Cardiac muscle cell (in vitro differentiated cells and primary cell): ENCODE measurements at regions not wholly inside any gene's neighbourhood (a gene's known extent, or its start where the extent isn't known, plus 50 kb on each side); places are given as distances from the start of the nearest gene placed in this dataset.
A peak's percentile ranks its signal among the peaks of the same experiment; 100 is the strongest.

Source experiments
- DNase-seq, 2 donors: peaks; one replicate each; pipeline versions ENCODE4 v3.0.0 to v3.0.0-alpha.2; 2010 to 2017; ENCODE audit warnings: low read depth in 1 of 2, low spot score in 1 of 2
- H3K27ac ChIP-seq: fragments of 200-600 bp; sonication (generic); 2 replicates; pipeline ENCODE4 v1.5.1; 2016
- H3K27me3 ChIP-seq: fragments of 200-600 bp; sonication (generic); 2 replicates; pipeline ENCODE4 v1.6.0; 2016; ENCODE audit warnings: control low read depth
- H3K36me3 ChIP-seq: fragments of 200-600 bp; sonication (generic); 2 replicates; pipeline ENCODE4 v1.5.1; 2016; ENCODE audit warnings: control low read depth
- H3K4me1 ChIP-seq: fragments of 200-600 bp; sonication (generic); 2 replicates; pipeline ENCODE4 v1.8.1; 2017; ENCODE audit warnings: low read depth, mild to moderate bottlenecking, mixed run types
- H3K4me3 ChIP-seq: fragments of 200-600 bp; sonication (generic); 2 replicates; pipeline ENCODE4 v1.5.1; 2016; ENCODE audit warnings: mild to moderate bottlenecking
- H3K9me3 ChIP-seq: fragments of 200-600 bp; sonication (generic); 2 replicates; pipeline ENCODE4 v1.5.1; 2017; ENCODE audit warnings: low read depth, mild to moderate bottlenecking, control low read depth
- TF ChIP-seq, protein P1 (sequence below): IDR thresholded peaks from 2 replicates; pipeline ENCODE4 v1.5.1; 2012; ENCODE audit warnings: low read depth, mild to moderate bottlenecking, low read length

DNA sequence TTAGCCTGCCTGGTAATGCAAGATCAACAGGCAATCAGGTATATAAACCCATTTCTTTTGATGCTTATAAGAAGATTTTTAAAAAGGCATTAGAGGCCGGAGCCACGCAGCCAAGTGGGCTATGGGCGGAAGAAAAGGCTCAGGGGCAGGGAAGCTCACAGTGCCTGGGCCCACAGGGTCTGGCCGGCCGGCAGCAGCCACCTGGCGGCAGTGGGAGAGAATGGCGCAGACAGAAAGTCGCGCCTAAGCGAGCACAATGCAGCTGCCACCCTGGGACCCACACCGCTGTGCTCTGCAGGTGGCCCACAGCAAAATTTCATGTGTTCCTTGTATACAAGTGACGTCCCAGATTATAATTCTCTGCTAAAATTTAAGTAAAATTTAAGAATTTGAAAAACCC is 448.6 kb upstream of the RASGRP1 start:
- Histone ChIP-seq H3K27ac (no peak overlapping the region), H3K36me3 (no peaks in the 10 kb centered on the region), H3K4me1 (no peaks in the 10 kb centered on the region), H3K4me3 (no peak overlapping the region), H3K9me3 (peaks cover 4% of the 10 kb centered on the region), H3K27me3 (no peaks in the 10 kb centered on the region)
- TF ChIP-seq, protein P1, sequence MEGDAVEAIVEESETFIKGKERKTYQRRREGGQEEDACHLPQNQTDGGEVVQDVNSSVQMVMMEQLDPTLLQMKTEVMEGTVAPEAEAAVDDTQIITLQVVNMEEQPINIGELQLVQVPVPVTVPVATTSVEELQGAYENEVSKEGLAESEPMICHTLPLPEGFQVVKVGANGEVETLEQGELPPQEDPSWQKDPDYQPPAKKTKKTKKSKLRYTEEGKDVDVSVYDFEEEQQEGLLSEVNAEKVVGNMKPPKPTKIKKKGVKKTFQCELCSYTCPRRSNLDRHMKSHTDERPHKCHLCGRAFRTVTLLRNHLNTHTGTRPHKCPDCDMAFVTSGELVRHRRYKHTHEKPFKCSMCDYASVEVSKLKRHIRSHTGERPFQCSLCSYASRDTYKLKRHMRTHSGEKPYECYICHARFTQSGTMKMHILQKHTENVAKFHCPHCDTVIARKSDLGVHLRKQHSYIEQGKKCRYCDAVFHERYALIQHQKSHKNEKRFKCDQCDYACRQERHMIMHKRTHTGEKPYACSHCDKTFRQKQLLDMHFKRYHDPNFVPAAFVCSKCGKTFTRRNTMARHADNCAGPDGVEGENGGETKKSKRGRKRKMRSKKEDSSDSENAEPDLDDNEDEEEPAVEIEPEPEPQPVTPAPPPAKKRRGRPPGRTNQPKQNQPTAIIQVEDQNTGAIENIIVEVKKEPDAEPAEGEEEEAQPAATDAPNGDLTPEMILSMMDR, result no peak
- DNase-seq, result no peak

DNA sequence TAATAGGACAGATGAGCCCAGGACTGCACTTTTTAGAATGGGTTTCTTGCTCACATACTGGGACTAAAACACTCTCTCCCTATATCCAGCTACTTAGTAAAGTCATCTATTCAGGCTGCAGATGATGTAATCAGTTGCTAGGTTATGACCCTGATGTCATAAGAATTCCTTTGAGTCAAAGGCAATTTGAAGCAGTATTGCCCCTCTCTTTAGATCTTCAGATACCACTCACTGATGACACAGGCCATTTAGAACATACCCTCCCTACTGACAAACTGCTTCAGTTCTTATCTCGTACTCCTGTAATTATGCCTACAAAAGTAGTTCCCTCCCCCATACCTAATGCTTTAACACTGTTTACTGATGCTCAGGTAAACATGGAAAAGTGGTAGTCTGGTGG is 450.1 kb upstream of the RASGRP1 start:
- Histone ChIP-seq H3K4me3 (no peak overlapping the region), H3K36me3 (no peaks in the 10 kb centered on the region), H3K27ac (no peak overlapping the region), H3K4me1 (no peaks in the 10 kb centered on the region), H3K9me3 (peaks cover 4% of the 10 kb centered on the region), H3K27me3 (no peaks in the 10 kb centered on the region)
- TF ChIP-seq, protein P1, result no peak
- no peak for DNase-seq

DNA sequence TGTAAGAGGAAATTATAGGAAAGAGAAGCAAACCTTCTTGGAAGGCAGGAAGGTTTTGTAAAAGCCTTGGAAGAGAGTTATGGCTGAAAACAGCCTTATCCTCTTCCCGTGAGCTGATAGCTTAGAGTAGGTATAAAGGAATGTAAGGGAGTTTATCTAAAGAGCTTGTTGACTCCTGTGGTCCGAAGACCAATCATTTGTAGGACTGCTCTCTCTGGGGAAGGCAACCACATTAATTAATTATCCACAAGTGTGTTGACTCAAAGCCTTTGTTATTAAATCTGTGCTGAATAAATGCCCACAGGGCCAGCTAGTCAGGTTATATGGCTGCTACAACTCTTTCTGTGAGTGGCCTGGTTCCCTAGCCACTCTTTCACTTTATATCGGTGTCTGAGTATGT is 452.1 kb upstream of the RASGRP1 start:
- H3K4me3 ChIP-seq, result no peak overlapping the region
- no peaks in the 10 kb centered on the region for H3K36me3 ChIP-seq
- no peaks in the 10 kb centered on the region for H3K4me1 ChIP-seq
- TF ChIP-seq, protein P1, result no peak
- peak in 1 of 2 donors; percentile 29 for DNase-seq
- no peak overlapping the region for H3K27ac ChIP-seq
- no peaks in the 10 kb centered on the region for H3K9me3 ChIP-seq
- no peaks in the 10 kb centered on the region for H3K27me3 ChIP-seq

DNA sequence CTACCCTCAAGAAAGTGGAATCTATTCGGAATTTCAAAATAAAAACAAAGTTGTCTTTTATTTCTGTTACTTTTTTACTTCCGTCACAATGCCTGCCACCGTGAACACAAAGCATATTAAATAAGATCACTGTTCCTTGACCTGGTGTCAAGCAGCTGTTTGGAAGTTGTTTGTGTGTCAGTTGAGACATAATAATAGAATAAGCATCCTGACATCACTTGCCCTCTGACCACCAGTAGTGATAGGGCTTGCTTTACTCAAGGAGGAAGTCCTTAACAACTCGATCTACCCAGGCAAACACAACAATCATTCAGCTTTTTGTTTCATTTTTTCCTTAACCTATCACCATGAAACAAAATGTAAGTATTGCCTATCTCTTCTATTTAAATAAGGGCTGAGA is 454.4 kb upstream of the RASGRP1 start:
- no peak overlapping the region for H3K27ac ChIP-seq
- no peaks in the 10 kb centered on the region for H3K9me3 ChIP-seq
- H3K27me3 ChIP-seq, result no peaks in the 10 kb centered on the region
- TF ChIP-seq, protein P1, result no peak
- DNase-seq, result no peak
- H3K4me3 ChIP-seq, result no peak overlapping the region
- H3K4me1 ChIP-seq, result peaks cover 2% of the 10 kb centered on the region
- H3K36me3 ChIP-seq, result no peaks in the 10 kb centered on the region

DNA sequence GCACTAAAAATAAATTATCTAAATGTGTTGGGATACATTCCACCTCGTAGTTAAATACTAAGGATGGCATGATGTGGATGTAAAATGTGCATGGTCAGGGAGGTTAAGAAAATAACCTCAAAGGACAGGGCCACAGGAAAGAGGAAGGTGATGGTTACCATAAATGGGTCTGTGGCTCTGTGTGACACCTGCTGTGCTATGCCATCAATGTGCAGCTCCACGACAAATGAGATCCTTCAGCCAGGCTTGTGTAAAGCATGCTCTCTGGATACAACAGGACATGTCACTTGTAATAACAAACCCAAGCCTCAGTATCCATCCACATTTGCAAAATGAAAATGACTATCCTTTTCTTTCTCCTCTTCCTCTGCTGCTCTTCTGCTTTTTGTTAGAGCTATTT is 456.7 kb upstream of the RASGRP1 start:
- H3K36me3 ChIP-seq, result no peaks in the 10 kb centered on the region
- DNase-seq, result no peak
- no peaks in the 10 kb centered on the region for H3K27me3 ChIP-seq
- peaks cover 2% of the 10 kb centered on the region for H3K4me1 ChIP-seq
- H3K27ac ChIP-seq, result no peak overlapping the region
- H3K9me3 ChIP-seq, result no peaks in the 10 kb centered on the region
- TF ChIP-seq, protein P1, result no peak
- H3K4me3 ChIP-seq, result no peak overlapping the region

DNA sequence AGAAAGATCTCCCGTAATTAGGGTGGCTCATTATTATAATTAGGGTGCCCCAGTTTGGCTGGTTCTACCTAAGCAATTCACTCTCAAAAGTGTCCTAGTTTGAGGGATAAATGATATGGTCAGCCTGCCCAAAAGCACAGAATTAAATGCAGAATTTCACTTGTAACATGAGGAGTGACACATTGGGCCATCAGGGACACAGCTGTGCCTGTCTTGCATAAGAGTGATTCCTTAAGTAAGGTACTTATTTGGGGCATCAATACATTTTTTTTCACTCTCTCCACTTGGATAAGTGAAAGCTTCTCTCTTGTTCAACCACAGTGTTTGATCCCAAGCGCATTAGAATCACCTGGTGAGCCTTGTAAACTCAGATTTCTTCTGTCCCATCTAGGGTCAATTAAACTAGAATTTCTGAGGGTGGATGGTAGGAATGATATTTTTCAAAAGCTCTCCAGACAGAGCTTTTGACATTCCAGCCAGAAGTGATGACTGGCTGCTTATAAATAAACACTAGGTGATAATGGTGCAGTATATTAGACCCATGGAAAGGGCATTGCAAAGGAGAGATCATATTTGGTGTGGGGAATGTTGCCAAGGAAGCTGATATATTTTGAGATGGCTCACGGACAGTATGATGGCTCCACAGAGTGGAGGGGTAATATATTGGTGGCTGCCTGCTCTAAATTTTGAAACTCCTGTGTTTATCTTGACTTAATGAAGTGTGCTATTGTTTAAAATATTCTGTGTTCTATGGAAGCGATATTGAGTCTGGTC is 458.1 kb upstream of the RASGRP1 start:
- H3K27ac ChIP-seq, result no peak overlapping the region
- TF ChIP-seq, protein P1, result no peak
- no peak for DNase-seq

More for the DNA sequence above, 458.1 kb upstream of the RASGRP1 start:
- H3K36me3 ChIP-seq, result no peaks in the 10 kb centered on the region
- H3K4me3 ChIP-seq, result no peak overlapping the region
- H3K4me1 ChIP-seq, result peaks cover 2% of the 10 kb centered on the region
- H3K9me3 ChIP-seq, result no peaks in the 10 kb centered on the region
- no peaks in the 10 kb centered on the region for H3K27me3 ChIP-seq
